Fibroblast of the conjunctiva (primary cell): ENCODE measurements at regions not wholly inside any gene's neighbourhood (a gene's known extent, or its start where the extent isn't known, plus 50 kb on each side); places are given as distances from the start of the nearest gene placed in this dataset.
"Not testable (repeated sequence)": the region's sequence is repeated elsewhere in the genome, so short reads cannot be mapped to it uniquely, and the experiment has no call there.

ENCODE experiments used
- DNase-seq: peaks from one replicate; pipeline ENCODE4 v3.0.0-alpha.2; 2010; ENCODE audit warnings: low read depth

- no peak for DNase-seq
These were observed 55.4 kb upstream of the GRPR start for GRCh38 chrX:16067886-16068515.

DNA sequence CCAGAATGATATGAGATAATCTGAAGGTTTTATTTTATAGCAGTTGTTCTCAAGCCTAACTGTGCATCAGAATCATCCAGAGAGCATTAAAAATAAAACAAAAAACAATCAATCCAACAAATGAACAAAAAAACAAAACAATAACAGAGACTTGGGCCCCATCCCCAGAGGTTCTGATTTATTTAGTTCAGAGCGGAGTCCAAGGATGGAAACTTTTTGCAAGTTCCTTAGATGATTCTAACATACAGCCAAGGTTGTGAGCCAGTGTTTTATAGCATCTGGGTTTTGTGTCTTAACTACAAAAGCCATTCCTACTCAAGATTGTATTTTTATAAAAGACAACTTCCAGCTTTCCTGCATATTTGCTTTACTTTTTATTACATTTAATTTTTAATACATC is 59.4 kb upstream of the GRPR start:
- no peak for DNase-seq

- no peak for DNase-seq
These were observed 60.2 kb upstream of the GRPR start for GRCh38 chrX:16063141-16063540.

DNA sequence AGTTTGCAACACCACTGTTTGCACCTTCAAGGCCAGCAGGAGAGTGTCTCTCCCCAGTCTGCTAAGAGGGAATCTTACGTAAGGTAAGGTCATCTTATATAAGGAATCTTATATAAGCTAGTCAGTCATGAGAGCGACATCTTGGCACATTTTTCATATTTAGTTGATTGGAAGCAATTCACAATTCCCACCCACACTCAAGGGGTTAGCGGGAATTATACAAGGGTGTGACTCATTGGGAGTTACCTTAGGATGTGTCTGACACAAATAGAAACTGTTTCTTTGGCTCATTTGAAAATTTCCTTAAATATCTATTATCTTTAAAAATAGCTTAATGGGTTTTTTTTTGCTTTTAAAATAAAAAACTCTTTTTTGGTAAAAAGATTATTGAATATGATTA is 62.1 kb upstream of the GRPR start:
- no peak for DNase-seq

- DNase-seq, result no peak
These were observed 63.1 kb upstream of the GRPR start for GRCh38 chrX:16060252-16060651.

DNA sequence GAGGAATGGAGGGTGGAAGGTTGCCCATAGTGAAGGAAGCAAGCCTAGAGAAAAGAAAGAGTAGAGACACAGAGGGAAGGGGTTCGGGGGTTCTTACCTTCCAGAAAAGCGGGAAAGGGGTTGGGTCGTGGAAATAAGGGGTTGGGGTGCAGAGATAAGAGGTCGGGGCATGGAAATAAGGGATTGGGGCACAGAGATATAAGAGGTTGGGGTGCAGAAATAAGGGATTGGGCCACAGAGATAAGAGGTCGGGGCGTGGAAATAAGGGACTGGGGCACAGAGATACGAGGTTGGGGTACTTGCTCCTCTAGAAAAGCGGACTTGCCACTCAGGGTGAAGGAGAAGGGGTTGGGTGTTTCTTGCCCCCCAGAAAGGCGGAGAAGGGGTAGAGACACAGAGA is 74.2 kb upstream of the GRPR start:
- not testable (repeated sequence) for DNase-seq

DNA sequence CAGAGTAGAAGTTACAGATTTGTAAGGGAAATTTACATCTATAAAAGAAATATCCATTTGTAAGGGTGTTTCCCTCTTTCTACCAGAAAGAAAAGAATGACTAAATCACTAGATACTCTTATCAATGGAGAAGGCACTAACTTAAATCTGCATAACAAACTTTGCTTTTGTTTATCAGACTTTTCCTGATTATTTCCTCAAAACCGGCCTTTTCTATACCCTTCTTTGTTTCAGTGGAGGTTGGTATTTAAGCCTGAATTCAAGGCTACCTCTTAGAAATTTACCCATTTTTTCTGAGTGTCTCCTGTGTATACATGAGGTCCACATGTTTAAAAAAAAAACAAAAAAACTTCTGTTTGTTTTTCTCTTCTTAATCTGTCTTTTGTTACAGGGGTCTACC is 80.4 kb upstream of the GRPR start:
- DNase-seq, result no peak

- no peak for DNase-seq
These were observed 83.5 kb upstream of the GRPR start for GRCh38 chrX:16039834-16040233.

DNA sequence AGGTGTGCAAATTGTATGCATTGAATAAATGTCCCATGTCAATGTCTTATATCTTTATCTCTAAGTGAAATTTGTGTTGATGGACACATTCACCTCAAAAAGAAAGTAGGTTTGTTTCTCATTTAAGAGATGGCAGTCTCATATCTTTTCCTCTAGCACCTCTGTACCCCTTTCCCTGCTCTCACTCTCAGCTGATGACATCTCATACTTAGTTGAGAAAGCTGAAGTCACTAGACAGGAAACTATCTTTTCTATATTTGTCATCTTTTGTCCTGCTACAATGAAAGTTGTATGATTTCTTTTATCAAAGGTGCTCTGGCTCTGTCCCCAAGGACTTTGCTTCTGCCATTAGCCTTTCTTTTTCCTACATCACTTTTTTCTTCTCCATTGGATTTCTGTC is 84.0 kb upstream of the GRPR start:
- DNase-seq, result no peak

GRCh38 chrX:16033331-16033730 is 90.0 kb upstream of the GRPR start:
- DNase-seq, result no peak

GRCh38 chrX:16028576-16028975 is 94.8 kb upstream of the GRPR start:
- DNase-seq, result no peak

DNA sequence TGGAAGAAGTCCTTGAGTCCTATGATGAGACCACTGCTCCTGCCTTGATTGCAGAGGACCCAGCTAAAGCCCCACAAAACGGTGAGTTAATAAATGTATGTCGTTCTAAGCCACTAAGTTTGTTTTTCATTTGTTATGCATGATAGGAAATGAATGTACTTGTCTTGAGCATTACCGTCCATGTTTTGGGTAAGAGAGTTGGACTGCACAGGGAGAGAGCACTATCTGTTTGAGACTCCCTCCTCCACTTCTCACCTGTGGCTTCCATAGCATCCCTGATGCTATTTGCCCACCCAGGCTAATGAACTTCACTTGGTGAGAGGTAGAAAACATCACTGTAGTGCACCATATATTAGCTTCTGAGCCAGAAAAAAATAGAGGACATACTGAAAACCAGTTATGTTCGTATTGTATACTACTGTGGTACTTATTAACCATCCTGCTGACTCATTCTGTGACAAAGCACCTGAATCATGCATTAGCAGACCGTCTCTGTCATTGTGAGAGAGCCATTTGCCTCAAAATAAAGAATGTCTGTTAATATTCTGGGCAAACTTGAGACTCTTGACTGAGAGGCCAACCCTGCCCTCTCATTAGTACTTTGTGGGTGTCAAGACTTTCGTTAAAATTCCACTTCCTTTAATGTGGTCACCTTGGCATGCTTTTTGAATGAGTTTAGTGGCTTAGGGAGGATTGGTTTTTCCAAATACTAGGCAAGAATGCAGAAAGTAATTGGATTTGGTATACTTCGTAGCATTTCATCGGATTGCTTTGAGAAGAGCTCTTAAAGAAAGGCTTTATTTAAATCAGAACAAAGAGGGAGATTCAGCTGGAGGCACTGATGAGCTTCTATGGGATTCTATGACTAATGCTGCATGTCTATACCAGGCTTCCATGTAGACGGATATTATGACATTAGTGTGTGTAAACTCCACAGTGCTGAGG is 99.3 kb upstream of the GRPR start:
- DNase-seq, result no peak

DNA sequence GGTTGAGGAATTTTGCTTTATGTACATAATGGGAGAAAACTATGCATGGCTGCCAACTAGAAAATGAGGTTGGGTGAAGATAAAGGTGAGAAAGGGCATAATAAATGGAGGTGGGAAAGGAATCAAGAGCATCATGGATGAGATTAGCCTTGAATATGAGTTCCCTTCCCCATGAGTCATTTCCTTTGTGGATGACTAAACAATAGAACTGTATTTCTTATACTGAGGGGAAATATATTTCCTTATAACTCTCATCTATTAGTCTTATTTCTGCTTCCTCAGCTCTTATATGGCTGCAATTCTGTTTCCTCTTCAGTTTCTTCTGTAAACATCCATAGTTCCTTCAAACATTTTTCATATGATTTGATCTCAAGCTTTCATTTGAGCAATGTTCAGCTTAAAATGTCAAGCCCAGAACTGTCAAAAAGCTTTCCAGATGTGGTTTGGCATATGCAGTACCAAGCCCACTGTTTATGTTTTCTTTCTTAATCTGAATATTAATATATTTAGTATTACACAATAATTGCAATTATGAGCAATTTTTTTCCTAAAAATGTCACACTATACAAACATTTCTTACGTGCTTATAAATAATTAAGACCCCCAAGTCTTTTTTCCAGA is 100.7 kb upstream of the GRPR start:
- no peak for DNase-seq

DNA sequence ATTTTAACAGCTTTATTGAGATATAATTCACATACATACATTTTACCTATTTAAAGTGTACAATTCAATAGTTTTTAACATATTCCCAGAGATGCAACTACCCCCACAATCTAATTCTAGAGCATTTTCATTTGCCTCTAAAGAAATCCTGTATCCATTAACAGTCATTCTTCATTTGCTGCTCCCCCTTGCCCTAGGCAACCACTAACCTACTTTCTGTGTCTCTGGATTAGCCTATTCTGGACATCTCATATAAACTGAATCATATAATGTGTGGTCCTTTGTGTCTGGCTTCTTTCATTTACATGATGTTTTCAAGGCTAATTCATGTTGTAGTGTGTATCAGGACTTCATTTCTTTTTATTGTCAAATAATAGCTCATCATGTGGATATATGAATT is 105.1 kb upstream of the GRPR start:
- DNase-seq, result no peak

- no peak for DNase-seq
These were observed 109.2 kb upstream of the GRPR start for GRCh38 chrX:16014171-16014570.

GRCh38 chrX:16012250-16012649 is 111.1 kb upstream of the GRPR start:
- no peak for DNase-seq

DNA sequence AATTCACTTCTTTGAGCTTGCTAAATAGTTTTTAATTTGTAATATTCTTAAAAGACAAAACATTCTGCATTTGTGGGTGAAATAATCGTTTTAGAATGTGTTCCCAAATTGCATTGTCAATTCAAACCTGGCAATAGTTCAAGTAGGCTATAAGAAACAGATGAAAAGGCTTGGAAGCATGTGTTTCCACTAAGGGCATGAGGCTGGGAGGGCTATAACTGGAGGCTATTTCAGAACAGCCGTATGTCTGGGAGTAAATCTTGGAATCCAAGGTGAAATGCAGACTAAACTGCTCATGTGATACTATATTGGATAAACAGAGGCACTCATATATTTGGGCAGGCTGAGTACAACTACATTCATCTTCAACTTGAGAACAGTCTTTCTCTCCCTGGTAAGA is 117.4 kb upstream of the GRPR start:
- peak; percentile 22 for DNase-seq

DNA sequence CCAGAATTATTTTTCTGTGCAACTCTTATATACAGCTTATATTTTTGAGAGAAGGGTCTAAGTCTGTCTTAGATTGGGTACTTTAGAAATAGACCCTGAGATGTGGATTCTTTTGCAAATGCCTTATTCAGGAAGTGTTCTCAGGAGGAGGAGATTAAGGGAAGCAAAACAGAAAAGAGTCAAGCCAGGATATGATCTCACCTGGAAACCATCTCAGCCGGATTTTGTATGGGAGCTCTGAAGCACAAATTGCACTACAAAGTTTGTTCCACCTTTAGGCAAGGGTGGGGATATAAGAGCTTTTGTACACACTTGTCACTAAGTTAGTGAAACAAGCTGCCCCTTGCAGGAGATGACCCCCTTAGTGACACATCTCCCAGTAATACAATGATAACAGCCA is 121.2 kb upstream of the GRPR start:
- no peak for DNase-seq

DNA sequence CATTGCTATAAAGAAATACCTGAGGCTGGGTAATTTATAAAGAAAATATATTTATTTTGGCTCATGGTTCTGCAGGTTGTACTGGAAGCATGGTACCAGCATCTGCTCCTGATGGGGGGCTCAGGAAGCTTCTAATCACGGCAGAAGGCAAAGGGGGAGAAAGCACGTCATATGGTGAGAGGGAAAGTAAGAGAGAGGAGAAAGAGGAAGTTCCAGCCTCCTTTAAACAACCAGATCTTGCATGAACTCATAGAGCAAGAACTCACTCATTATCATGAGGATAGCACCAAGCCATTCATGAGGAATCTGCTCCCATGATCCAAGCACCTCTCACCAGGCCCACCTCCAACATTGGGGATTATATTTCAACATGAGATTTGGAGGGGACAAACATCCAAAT is 125.0 kb upstream of the GRPR start:
- no peak for DNase-seq

GRCh38 chrX:15989716-15990115 is 133.6 kb upstream of the GRPR start:
- no peak for DNase-seq

GRCh38 chrX:15988661-15989603 is 134.3 kb upstream of the AP1S2 start:
- peak; percentile 42 for DNase-seq

DNA sequence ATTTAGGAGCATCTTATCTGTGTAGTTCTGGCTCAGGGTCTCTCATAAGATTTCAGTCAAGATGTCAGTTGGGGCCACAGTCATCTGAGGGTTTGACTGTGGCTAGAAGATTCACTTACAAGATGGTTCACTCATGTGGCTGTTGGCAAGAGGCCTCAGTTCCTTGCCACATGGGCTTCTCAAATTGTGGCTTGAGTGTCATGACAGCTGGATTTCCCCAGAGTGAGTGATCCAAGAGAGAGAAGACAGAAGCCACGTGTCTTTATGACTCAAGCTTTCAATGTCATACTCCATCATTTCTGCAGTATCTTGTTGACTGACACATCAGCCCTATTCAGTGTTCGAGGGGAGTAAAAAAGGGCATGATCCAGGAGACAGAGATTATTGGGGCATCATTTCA is 131.3 kb upstream of the AP1S2 start:
- no peak for DNase-seq
